ENCODE measurements at regions not wholly inside any gene's neighbourhood (a gene's known extent, or its start where the extent isn't known, plus 50 kb on each side); places are given as distances from the start of the nearest gene placed in this dataset.
"Not testable (repeated sequence)": the region's sequence is repeated elsewhere in the genome, so short reads cannot be mapped to it uniquely, and the experiment has no call there.

GRCh38 chr1:78325293-78325692, 165.5 kb upstream of the PTGFR start:
- Histone ChIP-seq H3K9me3 (ENCODE audit: control insufficient read depth, insufficient read depth, low read depth, low read length) (no peaks in the 10 kb centered on the region), H3K9ac (ENCODE audit: low read length) (no peak overlapping the region), H3K27ac (ENCODE audit: low read depth, low read length) (no peak overlapping the region), H3K4me3 (ENCODE audit: low read depth, low read length) (no peak overlapping the region), H3K4me1 (ENCODE audit: control insufficient read depth, insufficient read depth, low read length) (no peaks in the 10 kb centered on the region), H3K36me3 (ENCODE audit: control insufficient read depth, insufficient read depth, low read length) (no peaks in the 10 kb centered on the region), H3K27me3 (ENCODE audit: control insufficient read depth, insufficient read depth, low read length) (peaks cover 47% of the 10 kb centered on the region)

GRCh38 chr1:78329475-78329874, 161.3 kb upstream of the PTGFR start:
- Histone ChIP-seq H3K9ac (ENCODE audit: low read length) (no peak overlapping the region), H3K27ac (ENCODE audit: low read depth, low read length) (no peak overlapping the region), H3K36me3 (ENCODE audit: control insufficient read depth, insufficient read depth, low read length) (no peaks in the 10 kb centered on the region), H3K4me1 (ENCODE audit: control insufficient read depth, insufficient read depth, low read length) (no peaks in the 10 kb centered on the region), H3K4me3 (ENCODE audit: low read depth, low read length) (no peak overlapping the region), H3K9me3 (ENCODE audit: control insufficient read depth, insufficient read depth, low read depth, low read length) (no peaks in the 10 kb centered on the region), H3K27me3 (ENCODE audit: control insufficient read depth, insufficient read depth, low read length) (peaks cover 30% of the 10 kb centered on the region)

GRCh38 chr1:78331799-78332198, 159.0 kb upstream of the PTGFR start:
- Histone ChIP-seq H3K4me3 (ENCODE audit: low read depth, low read length) (no peak overlapping the region), H3K27ac (ENCODE audit: low read depth, low read length) (no peak overlapping the region), H3K27me3 (ENCODE audit: control insufficient read depth, insufficient read depth, low read length) (peaks cover 30% of the 10 kb centered on the region), H3K9ac (ENCODE audit: low read length) (no peak overlapping the region), H3K36me3 (ENCODE audit: control insufficient read depth, insufficient read depth, low read length) (no peaks in the 10 kb centered on the region), H3K9me3 (ENCODE audit: control insufficient read depth, insufficient read depth, low read depth, low read length) (no peaks in the 10 kb centered on the region), H3K4me1 (ENCODE audit: control insufficient read depth, insufficient read depth, low read length) (no peaks in the 10 kb centered on the region)

- Histone ChIP-seq H3K36me3 (ENCODE audit: control insufficient read depth, insufficient read depth, low read length) (no peaks in the 10 kb centered on the region), H3K4me1 (ENCODE audit: control insufficient read depth, insufficient read depth, low read length) (no peaks in the 10 kb centered on the region), H3K9ac (ENCODE audit: low read length) (no peak overlapping the region), H3K27ac (ENCODE audit: low read depth, low read length) (no peak overlapping the region), H3K9me3 (ENCODE audit: control insufficient read depth, insufficient read depth, low read depth, low read length) (no peaks in the 10 kb centered on the region), H3K4me3 (ENCODE audit: low read depth, low read length) (no peak overlapping the region), H3K27me3 (ENCODE audit: control insufficient read depth, insufficient read depth, low read length) (peaks cover 27% of the 10 kb centered on the region)
Measured at GRCh38 chr1:78333502-78333901, 157.3 kb upstream of the PTGFR start.

- Histone ChIP-seq H3K36me3 (ENCODE audit: control insufficient read depth, insufficient read depth, low read length) (no peaks in the 10 kb centered on the region), H3K27me3 (ENCODE audit: control insufficient read depth, insufficient read depth, low read length) (peaks cover 23% of the 10 kb centered on the region), H3K4me3 (ENCODE audit: low read depth, low read length) (no peak overlapping the region), H3K9me3 (ENCODE audit: control insufficient read depth, insufficient read depth, low read depth, low read length) (no peaks in the 10 kb centered on the region), H3K9ac (ENCODE audit: low read length) (no peak overlapping the region), H3K27ac (ENCODE audit: low read depth, low read length) (no peak overlapping the region), H3K4me1 (ENCODE audit: control insufficient read depth, insufficient read depth, low read length) (no peaks in the 10 kb centered on the region)
Measured at GRCh38 chr1:78334114-78334513, 156.7 kb upstream of the PTGFR start.

- H3K9me3 ChIP-seq (ENCODE audit: control insufficient read depth, insufficient read depth, low read depth, low read length): no peaks in the 10 kb centered on the region
- no peak overlapping the region for H3K4me3 ChIP-seq (ENCODE audit: low read depth, low read length)
- no peaks in the 10 kb centered on the region for H3K4me1 ChIP-seq (ENCODE audit: control insufficient read depth, insufficient read depth, low read length)
- H3K9ac ChIP-seq (ENCODE audit: low read length): no peak overlapping the region
- no peak overlapping the region for H3K27ac ChIP-seq (ENCODE audit: low read depth, low read length)
- H3K36me3 ChIP-seq (ENCODE audit: control insufficient read depth, insufficient read depth, low read length): no peaks in the 10 kb centered on the region
- H3K27me3 ChIP-seq (ENCODE audit: control insufficient read depth, insufficient read depth, low read length): peaks cover 21% of the 10 kb centered on the region
Measured at GRCh38 chr1:78334952-78335351, 155.8 kb upstream of the PTGFR start.

GRCh38 chr1:78336751-78337150, 154.0 kb upstream of the PTGFR start:
- H3K27ac ChIP-seq (ENCODE audit: low read depth, low read length); H3K4me1 ChIP-seq (ENCODE audit: control insufficient read depth, insufficient read depth, low read length); H3K36me3 ChIP-seq (ENCODE audit: control insufficient read depth, insufficient read depth, low read length); H3K9ac ChIP-seq (ENCODE audit: low read length); H3K4me3 ChIP-seq (ENCODE audit: low read depth, low read length); H3K9me3 ChIP-seq (ENCODE audit: control insufficient read depth, insufficient read depth, low read depth, low read length): not testable (repeated sequence)
- peaks cover 19% of the 10 kb centered on the region; the same call in 1 of the 2 replicates for H3K27me3 ChIP-seq (ENCODE audit: control insufficient read depth, insufficient read depth, low read length)

- H3K27me3 ChIP-seq (ENCODE audit: control insufficient read depth, insufficient read depth, low read length): peaks cover 11% of the 10 kb centered on the region; the same call in 1 of the 2 replicates
- H3K27ac ChIP-seq (ENCODE audit: low read depth, low read length): no peak overlapping the region
- H3K4me3 ChIP-seq (ENCODE audit: low read depth, low read length): no peak overlapping the region
- no peak overlapping the region for H3K9ac ChIP-seq (ENCODE audit: low read length)
- no peaks in the 10 kb centered on the region for H3K9me3 ChIP-seq (ENCODE audit: control insufficient read depth, insufficient read depth, low read depth, low read length)
- H3K4me1 ChIP-seq (ENCODE audit: control insufficient read depth, insufficient read depth, low read length): no peaks in the 10 kb centered on the region
- no peaks in the 10 kb centered on the region for H3K36me3 ChIP-seq (ENCODE audit: control insufficient read depth, insufficient read depth, low read length)
Measured at GRCh38 chr1:78339490-78339889, 151.3 kb upstream of the PTGFR start.

GRCh38 chr1:78340006-78340405, 150.8 kb upstream of the PTGFR start:
- H3K4me3 ChIP-seq (ENCODE audit: low read depth, low read length): no peak overlapping the region
- H3K27me3 ChIP-seq (ENCODE audit: control insufficient read depth, insufficient read depth, low read length): peaks cover 10% of the 10 kb centered on the region; the same call in 1 of the 2 replicates
- H3K4me1 ChIP-seq (ENCODE audit: control insufficient read depth, insufficient read depth, low read length): no peaks in the 10 kb centered on the region
- no peak overlapping the region for H3K27ac ChIP-seq (ENCODE audit: low read depth, low read length)
- no peaks in the 10 kb centered on the region for H3K36me3 ChIP-seq (ENCODE audit: control insufficient read depth, insufficient read depth, low read length)
- H3K9me3 ChIP-seq (ENCODE audit: control insufficient read depth, insufficient read depth, low read depth, low read length): no peaks in the 10 kb centered on the region
- H3K9ac ChIP-seq (ENCODE audit: low read length): no peak overlapping the region

- no peak overlapping the region for H3K4me3 ChIP-seq (ENCODE audit: low read depth, low read length)
Measured at GRCh38 chr1:78348496-78349284, 142.1 kb upstream of the PTGFR start.

GRCh38 chr1:78351551-78352216, 139.1 kb upstream of the PTGFR start:
- Histone ChIP-seq H3K4me3 (ENCODE audit: low read depth, low read length) (no peak overlapping the region), H3K36me3 (ENCODE audit: control insufficient read depth, insufficient read depth, low read length) (no peaks in the 10 kb centered on the region), H3K4me1 (ENCODE audit: control insufficient read depth, insufficient read depth, low read length) (no peaks in the 10 kb centered on the region), H3K27ac (ENCODE audit: low read depth, low read length) (no peak overlapping the region), H3K9ac (ENCODE audit: low read length) (no peak overlapping the region), H3K27me3 (ENCODE audit: control insufficient read depth, insufficient read depth, low read length) (peaks cover 15% of the 10 kb centered on the region), H3K9me3 (ENCODE audit: control insufficient read depth, insufficient read depth, low read depth, low read length) (no peaks in the 10 kb centered on the region)

More at GRCh38 chr1:78348496-78349284, 142.1 kb upstream of the PTGFR start:
- Histone ChIP-seq H3K4me1 (ENCODE audit: control insufficient read depth, insufficient read depth, low read length) (no peaks in the 10 kb centered on the region), H3K36me3 (ENCODE audit: control insufficient read depth, insufficient read depth, low read length) (no peaks in the 10 kb centered on the region), H3K9ac (ENCODE audit: low read length) (no peak overlapping the region), H3K9me3 (ENCODE audit: control insufficient read depth, insufficient read depth, low read depth, low read length) (no peaks in the 10 kb centered on the region), H3K27me3 (ENCODE audit: control insufficient read depth, insufficient read depth, low read length) (peaks cover 3% of the 10 kb centered on the region; the same call in 1 of the 2 replicates), H3K27ac (ENCODE audit: low read depth, low read length) (no peak overlapping the region)
